MM.1S (cell line): ENCODE measurements at regions not wholly inside any gene's neighbourhood (a gene's known extent, or its start where the extent isn't known, plus 50 kb on each side); places are given as distances from the start of the nearest gene placed in this dataset.

Experiments
- DNase-seq: peaks from one replicate; pipeline ENCODE4 v3.0.0-alpha.2; 2015
- H2AFZ ChIP-seq: fragments of 300-600 bp; sonication (generic); 2 replicates; pipeline ENCODE4 v1.6.0; 2016; ENCODE audit warnings: antibody characterized with exemption, low read length
- H3F3A ChIP-seq: fragments of 300-600 bp; sonication (generic); 2 replicates; pipeline ENCODE4 v1.6.1; 2016; ENCODE audit warnings: mild to moderate bottlenecking, antibody characterized with exemption, low read length, moderate library complexity, mixed read lengths; ENCODE audit not compliant: insufficient read depth
- H3K27ac ChIP-seq: fragments of 300-600 bp; sonication (generic); 2 replicates; pipeline ENCODE4 v1.5.1; 2016; ENCODE audit warnings: mild to moderate bottlenecking, low read length
- H3K27me3 ChIP-seq: fragments of 300-600 bp; sonication (generic); replicated peaks from 2 replicates; pipeline ENCODE4 v1.6.0; 2016; ENCODE audit warnings: low read length; ENCODE audit not compliant: insufficient read depth
- H3K36me3 ChIP-seq: fragments of 300-600 bp; sonication (generic); replicated peaks from 2 replicates; pipeline ENCODE4 v1.6.1; 2016; ENCODE audit warnings: mild to moderate bottlenecking, low read length, mixed read lengths; ENCODE audit not compliant: insufficient read depth
- H3K4me1 ChIP-seq: fragments of 300-600 bp; sonication (generic); 2 replicates; pipeline ENCODE4 v1.6.1; 2016; ENCODE audit warnings: low read length, mixed read lengths
- H3K4me2 ChIP-seq: fragments of 300-600 bp; sonication (generic); 2 replicates; pipeline ENCODE4 v1.6.0; 2016; ENCODE audit warnings: low read depth, low read length
- H3K4me3 ChIP-seq: fragments of 300-600 bp; sonication (generic); 2 replicates; pipeline ENCODE4 v1.5.1; 2016; ENCODE audit warnings: low read length, mixed read lengths
- H3K79me2 ChIP-seq: fragments of 300-600 bp; sonication (generic); 2 replicates; pipeline ENCODE4 v1.6.1; 2016; ENCODE audit warnings: mixed run types, low read length, mixed read lengths
- H3K9ac ChIP-seq: fragments of 300-600 bp; sonication (generic); 2 replicates; pipeline ENCODE4 v1.6.1; 2016; ENCODE audit warnings: low read length, mixed read lengths
- H3K9me2 ChIP-seq: fragments of 300-600 bp; sonication (generic); replicated peaks from 2 replicates; pipeline ENCODE4 v1.6.1; 2016; ENCODE audit warnings: mild to moderate bottlenecking, low read length, mixed read lengths; ENCODE audit not compliant: insufficient read depth
- H3K9me3 ChIP-seq: fragments of 300-600 bp; sonication (generic); replicated peaks from 2 replicates; pipeline ENCODE4 v1.6.1; 2016; ENCODE audit warnings: mild to moderate bottlenecking, low read length, mixed read lengths; ENCODE audit not compliant: insufficient read depth
- H4K20me1 ChIP-seq: fragments of 300-600 bp; sonication (generic); 2 replicates; pipeline ENCODE4 v1.6.1; 2016; ENCODE audit warnings: mild to moderate bottlenecking, low read length, moderate library complexity, mixed read lengths; ENCODE audit not compliant: insufficient read depth
- CTCF ChIP-seq: fragments of 300-600 bp; sonication (generic); IDR thresholded peaks from 2 replicates; pipeline ENCODE4 v1.5.1; 2016; ENCODE audit warnings: antibody characterized with exemption, low read length, mixed read lengths
- EZH2 ChIP-seq: fragments of 300-600 bp; sonication (generic); optimal IDR thresholded peaks from 2 replicates; pipeline ENCODE3; 2017; ENCODE audit warnings: low read depth, mild to moderate bottlenecking, antibody characterized with exemption, low read length, mixed read lengths
- EZH2phosphoT487 ChIP-seq: fragments of 300-600 bp; sonication (generic); IDR thresholded peaks from 2 replicates; pipeline ENCODE4 v1.6.1; 2018; ENCODE audit warnings: antibody characterized with exemption, low read length

GRCh38 chr2:239750045-239750835 lies 274.9 kb downstream of the NDUFA10 start:
- Histone ChIP-seq H3K36me3 (no peaks in the 10 kb centered on the region), H3K4me2 (no peak overlapping the region), H3K79me2 (no peaks in the 10 kb centered on the region), H4K20me1 (no peaks in the 10 kb centered on the region), H3K27me3 (no peaks in the 10 kb centered on the region), H3F3A (no peaks in the 10 kb centered on the region), H3K9me3 (no peaks in the 10 kb centered on the region), H3K4me1 (no peaks in the 10 kb centered on the region), H3K9ac (no peak overlapping the region), H3K27ac (no peak overlapping the region), H3K9me2 (no peaks in the 10 kb centered on the region), H3K4me3 (no peak overlapping the region), H2AFZ (no peak overlapping the region)
- no peak for TF ChIP-seq EZH2phosphoT487
- TF ChIP-seq CTCF, result no peak
- no peak for TF ChIP-seq EZH2
- no peak for DNase-seq

- Histone ChIP-seq H3K4me2 (no peak overlapping the region), H3K27ac (no peak overlapping the region), H3K9me3 (no peaks in the 10 kb centered on the region), H3K36me3 (no peaks in the 10 kb centered on the region), H3K79me2 (no peaks in the 10 kb centered on the region), H3K4me1 (no peaks in the 10 kb centered on the region), H3K9me2 (no peaks in the 10 kb centered on the region), H4K20me1 (no peaks in the 10 kb centered on the region), H3K4me3 (no peak overlapping the region), H3F3A (no peaks in the 10 kb centered on the region), H3K9ac (no peak overlapping the region), H2AFZ (no peak overlapping the region), H3K27me3 (no peaks in the 10 kb centered on the region)
- TF ChIP-seq CTCF (no peak), EZH2 (no peak)
- DNase-seq, result no peak
These were observed 275.8 kb downstream of the NDUFA10 start for GRCh38 chr2:239749272-239749873.

GRCh38 chr2:239748811-239749210 lies 276.3 kb downstream of the NDUFA10 start:
- H3K79me2 ChIP-seq, result no peaks in the 10 kb centered on the region
- no peaks in the 10 kb centered on the region for H3K36me3 ChIP-seq
- DNase-seq, result no peak
- H3K9ac ChIP-seq, result no peak overlapping the region
- no peak overlapping the region for H3K27ac ChIP-seq
- H3K9me3 ChIP-seq, result no peaks in the 10 kb centered on the region
- H3F3A ChIP-seq, result no peaks in the 10 kb centered on the region
- H3K9me2 ChIP-seq, result no peaks in the 10 kb centered on the region
- H2AFZ ChIP-seq, result no peak overlapping the region
- no peak overlapping the region for H3K4me3 ChIP-seq
- TF ChIP-seq EZH2phosphoT487 (no peak), EZH2 (no peak), CTCF (no peak)
- no peak overlapping the region for H3K4me2 ChIP-seq
- H4K20me1 ChIP-seq, result no peaks in the 10 kb centered on the region
- no peaks in the 10 kb centered on the region for H3K27me3 ChIP-seq
- H3K4me1 ChIP-seq, result no peaks in the 10 kb centered on the region
